GM12874 (cell line): ENCODE measurements at regions not wholly inside any gene's neighbourhood (a gene's known extent, or its start where the extent isn't known, plus 50 kb on each side); places are given as distances from the start of the nearest gene placed in this dataset.

Experiments
- TF ChIP-seq, protein P1 (sequence below): IDR thresholded peaks from 2 replicates; pipeline ENCODE4 v1.5.1; 2011; ENCODE audit warnings: low read depth, mild to moderate bottlenecking, control low read depth, low read length, moderate library complexity; ENCODE audit not compliant: insufficient read depth

DNA sequence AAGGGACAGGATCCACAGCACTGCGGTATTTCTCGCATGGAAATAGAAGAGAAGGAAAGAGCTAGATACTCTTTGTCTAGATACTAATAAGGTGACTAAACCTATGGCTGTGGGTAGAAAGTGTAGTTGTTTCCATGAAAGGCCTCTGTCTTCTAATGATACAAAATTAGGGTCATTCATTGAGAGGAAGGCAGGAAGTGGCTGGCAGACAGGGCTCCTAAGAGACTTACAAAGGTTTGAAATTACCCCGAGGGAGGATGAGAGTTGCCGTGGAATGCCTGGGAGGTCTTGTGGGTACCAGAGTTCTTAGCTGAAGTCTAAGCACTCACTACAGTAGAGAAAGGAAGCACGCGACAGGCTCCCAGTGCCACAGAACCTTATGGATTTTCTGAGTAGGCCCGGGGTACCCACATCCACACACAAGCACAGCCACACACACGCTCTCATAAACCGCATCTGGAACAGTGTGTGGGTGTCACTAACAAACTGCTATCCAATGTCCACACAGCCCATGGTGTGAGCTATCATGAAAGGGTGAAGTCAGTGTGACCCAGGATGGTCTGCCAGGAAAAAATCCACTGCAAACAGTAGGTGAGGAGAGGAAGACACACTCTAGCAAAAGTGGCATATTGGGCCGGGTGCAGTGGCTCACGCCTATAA lies 221.4 kb downstream of the FAM43A start:
- TF ChIP-seq, protein P1, sequence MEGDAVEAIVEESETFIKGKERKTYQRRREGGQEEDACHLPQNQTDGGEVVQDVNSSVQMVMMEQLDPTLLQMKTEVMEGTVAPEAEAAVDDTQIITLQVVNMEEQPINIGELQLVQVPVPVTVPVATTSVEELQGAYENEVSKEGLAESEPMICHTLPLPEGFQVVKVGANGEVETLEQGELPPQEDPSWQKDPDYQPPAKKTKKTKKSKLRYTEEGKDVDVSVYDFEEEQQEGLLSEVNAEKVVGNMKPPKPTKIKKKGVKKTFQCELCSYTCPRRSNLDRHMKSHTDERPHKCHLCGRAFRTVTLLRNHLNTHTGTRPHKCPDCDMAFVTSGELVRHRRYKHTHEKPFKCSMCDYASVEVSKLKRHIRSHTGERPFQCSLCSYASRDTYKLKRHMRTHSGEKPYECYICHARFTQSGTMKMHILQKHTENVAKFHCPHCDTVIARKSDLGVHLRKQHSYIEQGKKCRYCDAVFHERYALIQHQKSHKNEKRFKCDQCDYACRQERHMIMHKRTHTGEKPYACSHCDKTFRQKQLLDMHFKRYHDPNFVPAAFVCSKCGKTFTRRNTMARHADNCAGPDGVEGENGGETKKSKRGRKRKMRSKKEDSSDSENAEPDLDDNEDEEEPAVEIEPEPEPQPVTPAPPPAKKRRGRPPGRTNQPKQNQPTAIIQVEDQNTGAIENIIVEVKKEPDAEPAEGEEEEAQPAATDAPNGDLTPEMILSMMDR = no peak

DNA sequence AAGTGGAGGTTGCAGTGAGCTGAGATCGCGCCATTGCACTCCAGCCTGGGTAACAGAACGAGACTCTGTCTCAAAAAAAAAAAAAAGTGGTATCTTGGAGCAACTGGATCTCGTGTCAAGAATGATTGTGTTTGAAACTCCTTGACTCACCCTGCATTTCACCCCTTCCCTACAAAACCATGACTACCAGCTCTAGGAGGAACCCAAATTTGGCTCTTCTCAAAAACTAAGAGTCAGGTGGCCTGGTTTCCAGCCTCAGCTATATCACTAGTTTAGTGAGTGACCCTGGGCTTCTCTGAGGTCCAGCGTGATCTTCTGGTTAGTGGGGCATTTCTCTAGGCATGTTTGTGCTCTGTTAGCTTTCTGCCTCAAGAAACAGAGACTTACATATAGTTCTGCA lies 222.1 kb downstream of the FAM43A start:
- TF ChIP-seq, protein P1 = no peak

DNA sequence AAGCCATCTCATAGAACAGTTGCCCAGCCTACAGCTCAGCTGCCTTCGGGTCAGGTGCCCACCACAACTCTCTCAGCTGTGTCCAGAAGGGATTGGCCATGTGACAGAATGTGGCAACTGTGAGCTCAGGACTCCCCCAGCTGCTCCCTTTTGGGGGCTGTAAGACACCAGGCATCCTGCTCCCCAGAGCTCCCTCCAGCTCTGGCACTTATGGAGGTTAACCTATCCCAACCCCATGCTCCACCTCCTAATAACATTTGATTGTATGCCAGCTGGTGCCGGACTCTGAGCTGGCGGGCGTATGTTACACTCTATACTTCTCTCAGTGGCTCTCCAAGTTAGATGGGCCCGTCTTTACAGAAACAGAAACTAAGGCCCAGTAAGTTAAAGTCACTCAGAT lies 222.8 kb downstream of the FAM43A start:
- TF ChIP-seq, protein P1 = no peak

DNA sequence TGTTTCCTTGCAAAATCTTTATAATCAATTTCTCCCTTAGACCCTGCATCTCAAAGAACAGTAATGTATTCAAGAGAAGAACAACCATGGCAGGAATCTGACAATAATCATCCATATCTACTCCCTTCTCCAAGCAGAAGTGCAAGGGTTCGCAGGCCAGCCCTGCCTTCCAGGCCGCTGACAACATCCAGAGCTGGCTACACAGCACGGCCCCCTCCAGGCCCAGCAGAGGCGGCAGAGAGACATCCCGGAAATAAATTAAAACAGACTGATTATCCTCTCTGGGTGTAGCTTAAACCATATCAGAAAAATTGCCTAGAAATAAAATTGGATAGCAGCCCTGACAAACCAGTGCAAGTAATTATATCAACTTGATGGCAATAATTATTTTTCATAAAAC lies 223.3 kb downstream of the FAM43A start:
- TF ChIP-seq, protein P1 = no peak

DNA sequence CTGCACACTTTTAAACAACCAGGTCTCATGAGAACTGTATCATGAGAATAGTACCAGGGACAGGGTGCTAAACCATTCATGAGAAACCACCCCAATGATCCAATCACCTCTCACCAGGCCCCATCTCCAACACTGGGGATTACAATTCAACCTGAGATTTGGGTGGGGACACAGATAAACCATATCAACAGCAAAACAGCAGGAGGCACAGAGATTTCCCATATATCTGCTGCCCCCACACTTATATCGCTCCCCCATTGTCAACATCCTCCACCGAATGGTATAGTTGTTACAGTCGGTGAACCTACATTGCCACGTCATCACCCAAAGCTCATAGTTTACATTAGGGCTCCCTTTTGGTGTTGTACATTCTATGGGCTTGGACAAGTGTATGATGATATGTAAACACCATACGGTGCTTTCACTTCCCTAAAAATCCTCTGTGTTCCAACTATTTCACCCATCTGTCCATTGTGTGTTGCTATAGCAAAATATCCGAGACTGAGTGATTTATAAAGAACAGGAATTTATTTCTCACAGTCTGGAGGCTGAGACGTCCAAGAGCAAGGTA lies 224.8 kb downstream of the FAM43A start:
- TF ChIP-seq, protein P1 = no peak

DNA sequence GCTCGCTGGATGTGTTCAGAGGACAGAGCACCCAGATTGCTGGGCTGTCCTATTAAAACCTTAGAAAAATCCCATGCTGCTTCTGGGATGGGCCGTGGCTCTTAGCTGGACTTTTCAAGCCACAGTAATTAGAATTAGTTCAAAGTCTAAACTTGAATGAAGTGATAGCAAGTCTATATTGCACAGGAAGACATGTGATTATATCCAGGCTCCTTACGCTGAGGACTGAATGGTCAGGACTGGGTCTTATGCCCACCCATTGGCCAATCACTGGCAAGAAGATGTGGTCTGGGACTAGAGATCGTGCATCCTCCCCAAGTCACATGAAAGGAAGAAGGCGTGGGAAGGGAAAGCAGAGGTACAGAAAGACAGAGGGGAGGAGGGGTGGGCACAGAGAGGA lies 227.6 kb downstream of the FAM43A start:
- TF ChIP-seq, protein P1 = no peak

DNA sequence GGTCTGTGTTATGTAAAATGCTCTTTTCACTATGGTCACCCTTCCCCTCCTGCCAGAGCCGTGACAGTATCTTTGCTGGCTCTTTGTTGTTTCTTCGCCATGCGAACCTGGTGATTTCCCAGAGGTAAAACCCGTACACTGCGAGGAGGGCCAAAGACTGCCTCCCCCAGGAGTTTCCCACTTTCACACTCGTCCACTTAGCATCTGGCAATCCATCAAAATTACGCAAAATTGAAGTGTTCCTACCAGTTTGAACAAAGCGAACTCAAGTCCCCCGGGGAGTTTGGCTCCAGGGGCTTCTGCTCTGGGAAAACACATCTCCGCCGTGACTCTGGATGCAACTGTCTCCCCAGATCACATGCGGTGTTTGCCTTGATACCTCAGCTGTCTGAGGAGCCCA lies 239.9 kb downstream of the FAM43A start:
- TF ChIP-seq, protein P1 = no peak

DNA sequence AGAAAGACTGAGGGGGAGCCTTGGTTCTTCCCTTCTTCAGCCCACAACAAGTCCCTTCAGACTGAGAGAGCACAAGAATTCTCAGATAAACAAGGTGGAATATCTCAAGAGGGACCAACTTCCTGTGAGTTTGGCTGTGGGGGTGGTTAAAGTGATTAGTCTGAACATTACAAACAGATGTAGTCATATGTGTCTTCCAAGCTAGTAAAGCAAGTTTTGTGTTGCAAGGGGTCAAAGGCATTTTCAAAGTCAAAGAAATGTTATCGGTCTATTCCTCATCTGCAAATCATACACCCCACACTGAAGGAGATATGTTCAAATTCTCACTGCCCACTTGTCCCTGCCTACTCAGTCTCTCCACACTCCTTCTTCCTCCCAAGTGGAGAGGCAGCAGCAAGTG lies 242.5 kb downstream of the FAM43A start:
- TF ChIP-seq, protein P1 = no peak
